ENCODE measurements at regions not wholly inside any gene's neighbourhood (a gene's known extent, or its start where the extent isn't known, plus 50 kb on each side); places are given as distances from the start of the nearest gene placed in this dataset.

DNA sequence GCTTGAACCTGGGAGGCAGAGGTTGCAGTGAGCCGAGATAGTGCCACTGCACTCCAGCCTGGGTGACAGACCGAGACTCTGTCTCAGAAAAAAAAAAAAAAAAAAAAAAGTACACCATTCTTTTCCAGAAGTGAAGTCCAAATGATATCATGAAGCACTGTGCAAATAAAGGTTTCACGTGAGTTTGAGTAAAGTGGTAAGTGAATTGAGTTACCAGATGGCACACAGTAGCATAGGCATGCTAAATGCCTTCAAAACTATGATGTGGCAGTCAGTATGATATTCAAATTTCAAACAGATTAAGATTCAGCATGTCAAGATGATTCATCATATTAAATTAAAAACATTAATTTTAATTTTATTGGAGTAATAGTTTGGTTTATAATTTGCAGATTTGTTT, 195.2 kb downstream of the TAF11L14 start:
- CTCF ChIA-PET, result interaction anchor here (0.5 kb wide), 1 partner anchor 24 kb away, joined by 3 read pairs; no protein-coding TSS in a partner anchor
- Histone ChIP-seq H3K4me1 (ENCODE audit: control insufficient read depth, insufficient read depth, low read length) (no peaks in the 10 kb centered on the region), H3K36me3 (ENCODE audit: control insufficient read depth in 2 of 2, insufficient read depth in 1 of 2, low read length in 2 of 2) (no peaks in the 10 kb centered on the region), H3K27ac (ENCODE audit: extremely low read depth, low read depth, low read length) (no peak overlapping the region), H3K9me3 (ENCODE audit: control insufficient read depth, insufficient read depth, low read depth, low read length) (no peaks in the 10 kb centered on the region), H3K4me3 (ENCODE audit: low read depth, low read length) (no peak overlapping the region)
- POLR2A ChIA-PET, result no interaction called here
- TF ChIP-seq SP7 (tag by site-specific recombination; IDR thresholded peaks at IDR 0.05), result no peak
- no peak for TF ChIP-seq ZNF302 (tag by site-specific recombination; IDR thresholded peaks at IDR 0.05; ENCODE audit: low read depth)
- no peak for TF ChIP-seq GFI1B (tag by site-specific recombination; IDR thresholded peaks at IDR 0.05)
- no peak for TF ChIP-seq BCL11B (tag by site-specific recombination; IDR thresholded peaks at IDR 0.05; ENCODE audit: low read depth)
- TF ChIP-seq, protein P1, sequence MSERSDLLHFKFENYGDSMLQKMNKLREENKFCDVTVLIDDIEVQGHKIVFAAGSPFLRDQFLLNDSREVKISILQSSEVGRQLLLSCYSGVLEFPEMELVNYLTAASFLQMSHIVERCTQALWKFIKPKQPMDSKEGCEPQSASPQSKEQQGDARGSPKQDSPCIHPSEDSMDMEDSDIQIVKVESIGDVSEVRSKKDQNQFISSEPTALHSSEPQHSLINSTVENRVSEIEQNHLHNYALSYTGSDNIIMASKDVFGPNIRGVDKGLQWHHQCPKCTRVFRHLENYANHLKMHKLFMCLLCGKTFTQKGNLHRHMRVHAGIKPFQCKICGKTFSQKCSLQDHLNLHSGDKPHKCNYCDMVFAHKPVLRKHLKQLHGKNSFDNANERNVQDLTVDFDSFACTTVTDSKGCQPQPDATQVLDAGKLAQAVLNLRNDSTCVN (tag by site-specific recombination; optimal IDR thresholded peaks at IDR 0.05), result no peak
- TF ChIP-seq KLF7 (tag by site-specific recombination; IDR thresholded peaks at IDR 0.05; ENCODE audit: borderline replicate concordance), result no peak
- TF ChIP-seq, protein P2, sequence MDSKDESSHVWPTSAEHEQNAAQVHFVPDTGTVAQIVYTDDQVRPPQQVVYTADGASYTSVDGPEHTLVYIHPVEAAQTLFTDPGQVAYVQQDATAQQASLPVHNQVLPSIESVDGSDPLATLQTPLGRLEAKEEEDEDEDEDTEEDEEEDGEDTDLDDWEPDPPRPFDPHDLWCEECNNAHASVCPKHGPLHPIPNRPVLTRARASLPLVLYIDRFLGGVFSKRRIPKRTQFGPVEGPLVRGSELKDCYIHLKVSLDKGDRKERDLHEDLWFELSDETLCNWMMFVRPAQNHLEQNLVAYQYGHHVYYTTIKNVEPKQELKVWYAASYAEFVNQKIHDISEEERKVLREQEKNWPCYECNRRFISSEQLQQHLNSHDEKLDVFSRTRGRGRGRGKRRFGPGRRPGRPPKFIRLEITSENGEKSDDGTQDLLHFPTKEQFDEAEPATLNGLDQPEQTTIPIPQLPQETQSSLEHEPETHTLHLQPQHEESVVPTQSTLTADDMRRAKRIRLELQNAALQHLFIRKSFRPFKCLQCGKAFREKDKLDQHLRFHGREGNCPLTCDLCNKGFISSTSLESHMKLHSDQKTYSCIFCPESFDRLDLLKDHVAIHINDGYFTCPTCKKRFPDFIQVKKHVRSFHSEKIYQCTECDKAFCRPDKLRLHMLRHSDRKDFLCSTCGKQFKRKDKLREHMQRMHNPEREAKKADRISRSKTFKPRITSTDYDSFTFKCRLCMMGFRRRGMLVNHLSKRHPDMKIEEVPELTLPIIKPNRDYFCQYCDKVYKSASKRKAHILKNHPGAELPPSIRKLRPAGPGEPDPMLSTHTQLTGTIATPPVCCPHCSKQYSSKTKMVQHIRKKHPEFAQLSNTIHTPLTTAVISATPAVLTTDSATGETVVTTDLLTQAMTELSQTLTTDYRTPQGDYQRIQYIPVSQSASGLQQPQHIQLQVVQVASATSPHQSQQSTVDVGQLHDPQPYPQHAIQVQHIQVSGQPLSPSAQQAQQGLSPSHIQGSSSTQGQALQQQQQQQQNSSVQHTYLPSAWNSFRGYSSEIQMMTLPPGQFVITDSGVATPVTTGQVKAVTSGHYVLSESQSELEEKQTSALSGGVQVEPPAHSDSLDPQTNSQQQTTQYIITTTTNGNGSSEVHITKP (tag by site-specific recombination; IDR thresholded peaks at IDR 0.05), result no peak
- TF ChIP-seq, protein P3, sequence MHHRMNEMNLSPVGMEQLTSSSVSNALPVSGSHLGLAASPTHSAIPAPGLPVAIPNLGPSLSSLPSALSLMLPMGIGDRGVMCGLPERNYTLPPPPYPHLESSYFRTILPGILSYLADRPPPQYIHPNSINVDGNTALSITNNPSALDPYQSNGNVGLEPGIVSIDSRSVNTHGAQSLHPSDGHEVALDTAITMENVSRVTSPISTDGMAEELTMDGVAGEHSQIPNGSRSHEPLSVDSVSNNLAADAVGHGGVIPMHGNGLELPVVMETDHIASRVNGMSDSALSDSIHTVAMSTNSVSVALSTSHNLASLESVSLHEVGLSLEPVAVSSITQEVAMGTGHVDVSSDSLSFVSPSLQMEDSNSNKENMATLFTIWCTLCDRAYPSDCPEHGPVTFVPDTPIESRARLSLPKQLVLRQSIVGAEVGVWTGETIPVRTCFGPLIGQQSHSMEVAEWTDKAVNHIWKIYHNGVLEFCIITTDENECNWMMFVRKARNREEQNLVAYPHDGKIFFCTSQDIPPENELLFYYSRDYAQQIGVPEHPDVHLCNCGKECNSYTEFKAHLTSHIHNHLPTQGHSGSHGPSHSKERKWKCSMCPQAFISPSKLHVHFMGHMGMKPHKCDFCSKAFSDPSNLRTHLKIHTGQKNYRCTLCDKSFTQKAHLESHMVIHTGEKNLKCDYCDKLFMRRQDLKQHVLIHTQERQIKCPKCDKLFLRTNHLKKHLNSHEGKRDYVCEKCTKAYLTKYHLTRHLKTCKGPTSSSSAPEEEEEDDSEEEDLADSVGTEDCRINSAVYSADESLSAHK (tag by site-specific recombination; IDR thresholded peaks at IDR 0.05), result no peak
- TF ChIP-seq MEIS1 (CRISPR knock-in tag; IDR thresholded peaks at IDR 0.05; ENCODE audit: borderline replicate concordance), result no peak
- TF ChIP-seq, protein P4, sequence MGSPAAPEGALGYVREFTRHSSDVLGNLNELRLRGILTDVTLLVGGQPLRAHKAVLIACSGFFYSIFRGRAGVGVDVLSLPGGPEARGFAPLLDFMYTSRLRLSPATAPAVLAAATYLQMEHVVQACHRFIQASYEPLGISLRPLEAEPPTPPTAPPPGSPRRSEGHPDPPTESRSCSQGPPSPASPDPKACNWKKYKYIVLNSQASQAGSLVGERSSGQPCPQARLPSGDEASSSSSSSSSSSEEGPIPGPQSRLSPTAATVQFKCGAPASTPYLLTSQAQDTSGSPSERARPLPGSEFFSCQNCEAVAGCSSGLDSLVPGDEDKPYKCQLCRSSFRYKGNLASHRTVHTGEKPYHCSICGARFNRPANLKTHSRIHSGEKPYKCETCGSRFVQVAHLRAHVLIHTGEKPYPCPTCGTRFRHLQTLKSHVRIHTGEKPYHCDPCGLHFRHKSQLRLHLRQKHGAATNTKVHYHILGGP (tag by site-specific recombination; IDR thresholded peaks at IDR 0.05), result no peak
- TF ChIP-seq ZNF76 (tag by site-specific recombination; IDR thresholded peaks at IDR 0.05; ENCODE audit: borderline replicate concordance, low read depth), result no peak

DNA sequence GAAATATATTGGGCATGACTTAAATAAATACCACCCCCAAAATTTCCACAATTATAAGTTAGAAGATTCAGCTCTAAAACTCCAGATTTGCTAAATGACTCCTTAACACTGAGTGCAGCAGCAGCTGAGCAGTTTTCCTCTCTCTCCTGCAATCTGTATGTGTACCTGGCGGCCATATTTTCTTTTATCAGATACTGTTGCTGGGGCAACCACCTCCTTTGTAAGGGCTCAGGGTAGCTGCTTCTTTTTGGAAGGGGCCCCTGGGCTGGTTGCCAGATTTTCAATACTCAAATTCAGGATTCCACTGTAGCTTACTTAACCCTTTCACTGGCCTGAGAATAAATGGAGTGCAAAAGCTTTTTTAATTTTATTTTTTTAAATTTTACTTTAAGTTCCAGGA, 197.0 kb downstream of the TAF11L14 start:
- CTCF ChIA-PET, result no interaction called here
- TF ChIP-seq ZNF335 (tag by site-specific recombination; conservative IDR thresholded peaks at IDR 0.05) (no peak), ZNF140 (tag by site-specific recombination; IDR thresholded peaks at IDR 0.05) (no peak), MZF1 (tag by site-specific recombination; IDR thresholded peaks at IDR 0.05; ENCODE audit: borderline replicate concordance) (no peak), ZNF610 (tag by site-specific recombination; IDR thresholded peaks at IDR 0.05; ENCODE audit: borderline replicate concordance) (no peak), ZSCAN30 (tag by site-specific recombination; IDR thresholded peaks at IDR 0.05) (no peak), SP3 (tag by site-specific recombination; IDR thresholded peaks at IDR 0.05) (no peak), OSR2 (tag by site-specific recombination; IDR thresholded peaks at IDR 0.05) (no peak), REPIN1 (tag by site-specific recombination; IDR thresholded peaks at IDR 0.05; ENCODE audit: low read depth) (no peak), PRDM1 (tag by site-specific recombination; IDR thresholded peaks at IDR 0.05) (no peak), ZNF747 (tag by site-specific recombination; IDR thresholded peaks at IDR 0.05) (no peak)
- TF ChIP-seq, protein P5, sequence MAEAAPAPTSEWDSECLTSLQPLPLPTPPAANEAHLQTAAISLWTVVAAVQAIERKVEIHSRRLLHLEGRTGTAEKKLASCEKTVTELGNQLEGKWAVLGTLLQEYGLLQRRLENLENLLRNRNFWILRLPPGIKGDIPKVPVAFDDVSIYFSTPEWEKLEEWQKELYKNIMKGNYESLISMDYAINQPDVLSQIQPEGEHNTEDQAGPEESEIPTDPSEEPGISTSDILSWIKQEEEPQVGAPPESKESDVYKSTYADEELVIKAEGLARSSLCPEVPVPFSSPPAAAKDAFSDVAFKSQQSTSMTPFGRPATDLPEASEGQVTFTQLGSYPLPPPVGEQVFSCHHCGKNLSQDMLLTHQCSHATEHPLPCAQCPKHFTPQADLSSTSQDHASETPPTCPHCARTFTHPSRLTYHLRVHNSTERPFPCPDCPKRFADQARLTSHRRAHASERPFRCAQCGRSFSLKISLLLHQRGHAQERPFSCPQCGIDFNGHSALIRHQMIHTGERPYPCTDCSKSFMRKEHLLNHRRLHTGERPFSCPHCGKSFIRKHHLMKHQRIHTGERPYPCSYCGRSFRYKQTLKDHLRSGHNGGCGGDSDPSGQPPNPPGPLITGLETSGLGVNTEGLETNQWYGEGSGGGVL (tag by site-specific recombination; IDR thresholded peaks at IDR 0.05), result no peak
- TF ChIP-seq, protein P6, sequence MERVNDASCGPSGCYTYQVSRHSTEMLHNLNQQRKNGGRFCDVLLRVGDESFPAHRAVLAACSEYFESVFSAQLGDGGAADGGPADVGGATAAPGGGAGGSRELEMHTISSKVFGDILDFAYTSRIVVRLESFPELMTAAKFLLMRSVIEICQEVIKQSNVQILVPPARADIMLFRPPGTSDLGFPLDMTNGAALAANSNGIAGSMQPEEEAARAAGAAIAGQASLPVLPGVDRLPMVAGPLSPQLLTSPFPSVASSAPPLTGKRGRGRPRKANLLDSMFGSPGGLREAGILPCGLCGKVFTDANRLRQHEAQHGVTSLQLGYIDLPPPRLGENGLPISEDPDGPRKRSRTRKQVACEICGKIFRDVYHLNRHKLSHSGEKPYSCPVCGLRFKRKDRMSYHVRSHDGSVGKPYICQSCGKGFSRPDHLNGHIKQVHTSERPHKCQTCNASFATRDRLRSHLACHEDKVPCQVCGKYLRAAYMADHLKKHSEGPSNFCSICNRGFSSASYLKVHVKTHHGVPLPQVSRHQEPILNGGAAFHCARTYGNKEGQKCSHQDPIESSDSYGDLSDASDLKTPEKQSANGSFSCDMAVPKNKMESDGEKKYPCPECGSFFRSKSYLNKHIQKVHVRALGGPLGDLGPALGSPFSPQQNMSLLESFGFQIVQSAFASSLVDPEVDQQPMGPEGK (tag by site-specific recombination; IDR thresholded peaks at IDR 0.05), result no peak

More for the DNA sequence above, 197.0 kb downstream of the TAF11L14 start:
- H3K9me3 ChIP-seq (ENCODE audit: control insufficient read depth, insufficient read depth, low read depth, low read length), result no peaks in the 10 kb centered on the region
- no peak overlapping the region for H3K4me3 ChIP-seq (ENCODE audit: low read depth, low read length)
- POLR2A ChIA-PET, result no interaction called here
- no peaks in the 10 kb centered on the region for H3K4me1 ChIP-seq (ENCODE audit: control insufficient read depth, insufficient read depth, low read length)
- no peak overlapping the region for H3K27ac ChIP-seq (ENCODE audit: extremely low read depth, low read depth, low read length)
- H3K36me3 ChIP-seq (ENCODE audit: control insufficient read depth in 2 of 2, insufficient read depth in 1 of 2, low read length in 2 of 2), result no peaks in the 10 kb centered on the region

Measured in HEK293 (cell line).